Muscle of arm (tissue), 1 donor: ENCODE measurements at regions not wholly inside any gene's neighbourhood (a gene's known extent, or its start where the extent isn't known, plus 50 kb on each side); places are given as distances from the start of the nearest gene placed in this dataset.

Experiments
- DNase-seq: peaks from one replicate; pipeline ENCODE4 v3.0.0-alpha.2; 2013

DNA sequence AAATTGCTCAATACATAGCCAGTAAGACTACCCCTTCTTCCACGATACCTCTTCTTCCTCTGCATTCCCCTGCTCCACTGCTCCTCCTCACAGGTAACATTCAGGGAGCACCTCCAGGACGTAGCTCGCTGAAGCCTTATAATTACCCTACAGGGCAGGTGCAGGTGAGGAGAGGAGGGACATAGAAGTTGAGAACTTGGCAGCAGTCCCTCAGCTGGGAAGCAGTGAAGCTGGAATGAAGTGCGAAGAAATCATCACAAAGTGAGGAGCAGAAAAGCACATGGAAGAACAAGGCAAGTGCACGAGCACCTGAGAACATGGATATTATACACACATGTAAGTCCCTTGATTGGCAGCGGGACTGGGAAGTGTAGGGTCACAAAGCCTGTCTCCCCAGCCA, 118.2 kb downstream of the HSD17B3 start:
- DNase-seq: no peak

GRCh38 chr9:96178153-96178552, 123.8 kb downstream of the HSD17B3 start:
- DNase-seq: no peak

- DNase-seq: no peak
Observed at GRCh38 chr9:96177719-96178028, 124.3 kb downstream of the HSD17B3 start.

- DNase-seq: peak; percentile 38
Observed at GRCh38 chr9:96177005-96177718, 124.8 kb downstream of the HSD17B3 start.

DNA sequence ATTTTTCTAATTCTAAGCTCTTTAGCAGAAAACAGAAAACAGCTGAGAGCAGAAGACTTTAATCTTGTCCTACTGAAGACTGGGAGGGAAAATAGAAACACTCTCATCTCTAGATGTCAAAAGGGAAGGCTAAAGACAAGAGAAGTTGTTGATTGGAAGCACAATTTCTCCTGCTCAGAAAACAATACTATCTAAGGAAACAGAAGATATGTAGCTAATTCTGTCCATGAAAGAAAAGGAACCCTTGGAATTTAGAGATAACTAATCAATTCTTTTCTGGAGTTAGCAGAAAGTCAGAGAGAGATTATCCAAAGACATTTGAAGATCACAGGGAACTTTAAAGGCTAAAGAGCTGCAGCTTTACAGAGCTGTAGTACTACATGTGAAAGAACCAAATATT, 126.2 kb downstream of the HSD17B3 start:
- DNase-seq: no peak

GRCh38 chr9:96175001-96175400, 127.0 kb downstream of the HSD17B3 start:
- DNase-seq: no peak

- no peak for DNase-seq
Observed at GRCh38 chr9:96174371-96174770, 127.6 kb downstream of the HSD17B3 start.

GRCh38 chr9:96173640-96174039, 128.3 kb downstream of the HSD17B3 start:
- DNase-seq: no peak

- no peak for DNase-seq
Observed at GRCh38 chr9:96172797-96173196, 129.2 kb downstream of the HSD17B3 start.

DNA sequence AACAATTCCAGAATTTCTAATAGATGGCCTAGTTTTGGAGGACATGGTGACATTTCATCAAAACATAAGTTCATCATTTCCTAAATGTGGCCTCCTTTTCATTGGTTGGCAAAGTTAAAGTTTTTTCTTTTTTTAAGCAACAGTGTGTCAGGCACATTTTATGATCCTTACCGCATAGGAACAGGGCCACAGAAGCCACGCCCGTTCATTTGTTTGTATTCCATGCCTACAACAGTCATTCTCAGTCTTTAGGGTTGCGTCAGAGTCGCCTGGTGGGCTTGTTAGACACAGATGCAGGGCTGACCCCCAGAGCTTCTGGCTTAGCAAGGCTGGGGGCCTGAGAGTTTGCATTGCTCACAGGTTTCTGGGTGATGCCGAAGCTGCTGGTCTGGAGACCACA, 130.2 kb downstream of the HSD17B3 start:
- DNase-seq: no peak

GRCh38 chr9:96169901-96170300, 132.1 kb downstream of the HSD17B3 start:
- no peak for DNase-seq

DNA sequence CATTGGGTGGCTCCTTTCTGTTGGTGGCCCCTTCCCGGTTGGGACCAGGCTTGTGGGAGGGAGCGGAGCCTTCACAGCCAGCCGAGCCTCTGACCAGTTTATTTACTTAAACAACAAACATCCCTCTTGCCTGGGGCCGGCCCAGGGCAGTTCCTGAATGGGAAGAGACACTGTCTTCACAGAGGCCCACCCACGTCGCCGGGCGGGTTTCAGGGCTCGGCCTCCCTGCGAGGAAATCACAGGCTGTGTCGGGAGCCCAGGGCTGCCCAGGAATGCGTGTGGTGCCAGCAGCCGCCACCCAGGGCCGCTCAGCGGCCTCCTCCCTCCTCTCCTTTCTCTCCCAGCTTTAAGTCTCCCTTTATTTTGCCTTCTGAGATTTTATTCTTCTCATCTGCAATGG, 132.5 kb downstream of the HSD17B3 start:
- no peak for DNase-seq

- DNase-seq: no peak
Observed at GRCh38 chr9:96168882-96169281, 133.1 kb downstream of the HSD17B3 start.

DNA sequence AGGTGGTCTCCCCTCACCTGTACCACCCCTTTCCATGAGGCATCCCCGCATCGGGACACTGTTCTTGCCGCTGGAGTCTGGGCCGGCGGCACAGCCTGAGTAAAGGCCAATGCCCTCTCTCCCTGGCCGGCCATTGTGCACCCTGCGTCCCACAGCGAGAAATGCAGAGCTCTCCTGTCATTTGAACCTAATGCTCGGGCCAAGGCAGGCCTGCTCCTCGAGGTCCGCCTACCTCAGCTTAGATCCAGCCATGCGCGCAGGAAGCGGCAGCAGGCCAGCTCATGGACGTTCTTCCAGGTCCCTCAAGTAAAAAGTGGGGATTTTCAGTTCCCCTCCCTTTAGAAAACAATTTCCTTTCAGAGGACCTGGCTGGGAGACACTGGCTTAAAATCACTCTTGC, 135.0 kb downstream of the HSD17B3 start:
- no peak for DNase-seq

GRCh38 chr9:96164268-96164683, 137.7 kb downstream of the HSD17B3 start:
- no peak for DNase-seq

GRCh38 chr9:96163712-96164111, 138.3 kb downstream of the HSD17B3 start:
- DNase-seq: no peak

GRCh38 chr9:96163161-96163560, 138.8 kb downstream of the HSD17B3 start:
- DNase-seq: no peak

DNA sequence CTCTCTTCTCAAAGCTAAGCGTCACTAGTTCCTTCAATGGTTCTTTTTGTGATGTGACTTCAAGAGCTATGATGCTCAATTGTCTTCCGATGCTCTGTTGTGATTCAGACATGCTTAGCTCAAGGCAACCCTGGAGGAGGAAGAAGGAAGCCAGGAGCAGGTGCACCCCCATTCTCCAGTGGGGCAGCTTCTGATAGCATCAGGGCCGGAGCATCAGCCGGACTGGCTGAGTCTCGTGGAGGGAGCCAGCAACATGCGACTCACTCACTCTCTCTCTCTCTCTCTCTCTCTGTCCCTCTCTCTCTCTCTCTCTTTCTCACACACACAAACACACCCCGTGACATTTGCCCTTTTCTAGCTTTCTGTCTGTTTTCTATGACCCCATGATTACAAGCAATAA, 140.2 kb downstream of the HSD17B3 start:
- no peak for DNase-seq

GRCh38 chr9:96160866-96161265, 141.1 kb downstream of the HSD17B3 start:
- no peak for DNase-seq

- no peak for DNase-seq
Observed at GRCh38 chr9:96160168-96160567, 141.8 kb downstream of the HSD17B3 start.

DNA sequence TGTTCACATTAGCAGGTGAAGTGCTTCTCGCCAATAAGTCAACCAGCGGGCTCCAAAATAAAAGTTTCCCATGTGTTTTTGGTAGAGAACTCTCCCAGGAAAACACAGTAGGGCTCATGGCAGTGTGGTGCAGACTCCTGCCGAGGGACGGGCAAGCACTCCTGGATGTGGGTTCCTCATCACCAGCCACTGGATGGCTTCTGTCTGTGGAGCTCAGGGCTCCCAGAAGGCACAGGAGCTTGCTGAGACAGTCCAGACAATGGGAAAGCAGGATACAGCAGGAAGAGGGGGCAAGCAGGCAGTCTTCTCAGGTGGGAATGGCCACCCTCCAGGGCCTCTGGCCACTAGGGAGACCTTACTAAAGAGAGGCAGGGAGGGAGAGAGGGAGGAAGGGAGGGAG, 142.4 kb downstream of the HSD17B3 start:
- DNase-seq: no peak

DNA sequence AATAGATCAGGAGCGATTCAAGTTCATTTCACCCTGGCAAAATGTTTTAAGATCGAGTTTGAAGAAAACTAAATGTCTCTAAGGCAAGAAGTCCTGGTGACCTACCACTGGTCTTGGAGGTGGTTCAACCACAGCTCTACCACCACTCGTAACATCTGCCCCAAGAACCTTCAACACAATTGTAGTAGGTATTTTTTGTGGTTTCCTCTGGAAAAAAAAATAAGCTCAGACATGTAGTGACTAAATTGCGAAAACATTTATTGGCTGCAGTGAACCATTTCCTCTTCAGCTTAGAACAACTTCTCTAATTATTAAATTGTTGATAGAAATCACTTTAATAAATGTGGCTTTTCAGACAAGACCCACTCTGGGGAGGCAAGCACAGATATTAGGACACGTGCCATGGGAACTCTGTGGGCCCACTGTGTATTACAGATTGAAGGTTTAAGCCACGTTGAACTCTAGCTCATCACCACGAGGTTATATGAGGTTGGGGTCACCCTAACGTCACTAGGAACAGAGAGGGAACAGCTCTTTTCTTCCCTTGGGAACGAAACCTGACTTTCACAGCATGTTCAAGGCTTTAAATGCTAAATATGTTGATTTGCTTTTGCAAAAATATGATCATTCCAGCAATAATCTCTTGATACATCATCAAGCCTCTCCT, 142.9 kb downstream of the HSD17B3 start:
- DNase-seq: no peak

GRCh38 chr9:96158147-96158546, 143.8 kb downstream of the HSD17B3 start:
- no peak for DNase-seq

- DNase-seq: no peak
Observed at GRCh38 chr9:96157675-96158074, 144.3 kb downstream of the HSD17B3 start.
